ENCODE measurements at regions not wholly inside any gene's neighbourhood (a gene's known extent, or its start where the extent isn't known, plus 50 kb on each side); places are given as distances from the start of the nearest gene placed in this dataset.

GRCh38 chr5:5069851-5070250, 70.3 kb upstream of the ADAMTS16 start:
- H3K27ac Mint-ChIP-seq, result no peak overlapping the region

GRCh38 chr5:5071554-5071953, 68.6 kb upstream of the ADAMTS16 start:
- H3K36me3 Mint-ChIP-seq, result no peaks in the 10 kb centered on the region
- DNase-seq (ENCODE audit: low spot score in 2 of 2, unreplicated experiment in 2 of 2), result no peak
- peaks cover 6% of the 10 kb centered on the region for H3K4me1 Mint-ChIP-seq
- H3K4me3 Mint-ChIP-seq, result no peak overlapping the region
- H3K27ac Mint-ChIP-seq, result no peak overlapping the region
- TF ChIP-seq, protein P1, sequence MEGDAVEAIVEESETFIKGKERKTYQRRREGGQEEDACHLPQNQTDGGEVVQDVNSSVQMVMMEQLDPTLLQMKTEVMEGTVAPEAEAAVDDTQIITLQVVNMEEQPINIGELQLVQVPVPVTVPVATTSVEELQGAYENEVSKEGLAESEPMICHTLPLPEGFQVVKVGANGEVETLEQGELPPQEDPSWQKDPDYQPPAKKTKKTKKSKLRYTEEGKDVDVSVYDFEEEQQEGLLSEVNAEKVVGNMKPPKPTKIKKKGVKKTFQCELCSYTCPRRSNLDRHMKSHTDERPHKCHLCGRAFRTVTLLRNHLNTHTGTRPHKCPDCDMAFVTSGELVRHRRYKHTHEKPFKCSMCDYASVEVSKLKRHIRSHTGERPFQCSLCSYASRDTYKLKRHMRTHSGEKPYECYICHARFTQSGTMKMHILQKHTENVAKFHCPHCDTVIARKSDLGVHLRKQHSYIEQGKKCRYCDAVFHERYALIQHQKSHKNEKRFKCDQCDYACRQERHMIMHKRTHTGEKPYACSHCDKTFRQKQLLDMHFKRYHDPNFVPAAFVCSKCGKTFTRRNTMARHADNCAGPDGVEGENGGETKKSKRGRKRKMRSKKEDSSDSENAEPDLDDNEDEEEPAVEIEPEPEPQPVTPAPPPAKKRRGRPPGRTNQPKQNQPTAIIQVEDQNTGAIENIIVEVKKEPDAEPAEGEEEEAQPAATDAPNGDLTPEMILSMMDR (IDR thresholded peaks at IDR 0.05; ENCODE audit: unreplicated experiment), result no peak
- H3K9me3 Mint-ChIP-seq, result no peaks in the 10 kb centered on the region
- peaks cover 46% of the 10 kb centered on the region for H3K27me3 Mint-ChIP-seq (ENCODE audit: low read depth)

More at GRCh38 chr5:5069851-5070250, 70.3 kb upstream of the ADAMTS16 start:
- Mint-ChIP-seq H3K9me3 (no peaks in the 10 kb centered on the region), H3K27me3 (ENCODE audit: low read depth) (peaks cover 43% of the 10 kb centered on the region), H3K36me3 (no peaks in the 10 kb centered on the region), H3K4me3 (no peak overlapping the region), H3K4me1 (peaks cover 12% of the 10 kb centered on the region)
- TF ChIP-seq, protein P1 (IDR thresholded peaks at IDR 0.05; ENCODE audit: unreplicated experiment), result no peak
- no peak for DNase-seq (ENCODE audit: low spot score in 2 of 2, unreplicated experiment in 2 of 2)

GRCh38 chr5:5077236-5077635, 62.9 kb upstream of the ADAMTS16 start:
- Mint-ChIP-seq H3K4me1 (peaks cover 10% of the 10 kb centered on the region), H3K9me3 (no peaks in the 10 kb centered on the region), H3K27ac (no peak overlapping the region), H3K27me3 (ENCODE audit: low read depth) (peaks cover 40% of the 10 kb centered on the region), H3K4me3 (no peak overlapping the region), H3K36me3 (no peaks in the 10 kb centered on the region)
- TF ChIP-seq, protein P1 (IDR thresholded peaks at IDR 0.05; ENCODE audit: unreplicated experiment), result no peak
- DNase-seq (ENCODE audit: low spot score in 2 of 2, unreplicated experiment in 2 of 2), result no peak

GRCh38 chr5:5078009-5078897, 61.9 kb upstream of the ADAMTS16 start:
- Mint-ChIP-seq H3K36me3 (no peaks in the 10 kb centered on the region), H3K4me3 (no peak overlapping the region), H3K27me3 (ENCODE audit: low read depth) (peaks cover 35% of the 10 kb centered on the region), H3K4me1 (peaks cover 10% of the 10 kb centered on the region), H3K9me3 (no peaks in the 10 kb centered on the region), H3K27ac (no peak overlapping the region)
- no peak for DNase-seq (ENCODE audit: low spot score in 2 of 2, unreplicated experiment in 2 of 2)
- TF ChIP-seq, protein P1 (IDR thresholded peaks at IDR 0.05; ENCODE audit: unreplicated experiment), result no peak

DNA sequence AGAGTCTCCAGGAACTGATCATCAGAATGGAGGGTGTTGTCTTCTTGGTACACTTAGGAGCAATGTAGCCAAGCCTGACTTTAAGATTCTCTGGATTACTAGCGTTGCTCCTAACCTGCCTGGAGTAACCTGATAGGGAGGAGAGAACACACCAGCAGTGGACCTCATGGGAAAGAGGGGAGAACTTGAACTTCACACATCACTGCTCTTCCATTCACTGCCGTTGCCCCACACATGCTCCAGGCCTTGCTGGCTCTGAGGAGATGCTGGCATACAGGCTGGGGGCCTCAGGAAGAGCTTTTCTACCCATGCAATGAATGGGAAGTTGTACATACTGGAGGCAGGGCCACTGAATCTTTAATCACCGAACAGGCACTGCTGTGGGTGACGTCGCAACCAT, 60.3 kb upstream of the ADAMTS16 start:
- peaks cover 11% of the 10 kb centered on the region for H3K4me1 Mint-ChIP-seq
- H3K9me3 Mint-ChIP-seq, result no peaks in the 10 kb centered on the region
- H3K4me3 Mint-ChIP-seq, result no peak overlapping the region
- no peak overlapping the region for H3K27ac Mint-ChIP-seq
- DNase-seq (ENCODE audit: low spot score in 2 of 2, unreplicated experiment in 2 of 2), result no peak
- TF ChIP-seq, protein P1 (IDR thresholded peaks at IDR 0.05; ENCODE audit: unreplicated experiment), result no peak
- H3K27me3 Mint-ChIP-seq (ENCODE audit: low read depth), result peaks cover 26% of the 10 kb centered on the region
- no peaks in the 10 kb centered on the region for H3K36me3 Mint-ChIP-seq
